Activated naive CD8-positive, alpha-beta T cell treated with anti-CD3 and anti-CD28 coated beads for 36 hours (primary cell): ENCODE measurements at regions not wholly inside any gene's neighbourhood (a gene's known extent, or its start where the extent isn't known, plus 50 kb on each side); places are given as distances from the start of the nearest gene placed in this dataset.
"Not testable (repeated sequence)": the region's sequence is repeated elsewhere in the genome, so short reads cannot be mapped to it uniquely, and the experiment has no call there.

ENCODE experiments used
- DNase-seq: peaks from one replicate; pipeline ENCODE4 v3.0.0; 2021
- H3K27ac Mint-ChIP-seq: one replicate; pipeline ENCODE4 v1.8.0; 2022; ENCODE audit warnings: mild to moderate bottlenecking, moderate library complexity, mixed read lengths
- H3K27me3 Mint-ChIP-seq: one replicate; pipeline ENCODE4 v1.8.0; 2022; ENCODE audit warnings: mild to moderate bottlenecking, mixed read lengths
- H3K36me3 Mint-ChIP-seq: one replicate; pipeline ENCODE4 v1.8.0; 2021; ENCODE audit warnings: mild to moderate bottlenecking, mixed read lengths
- H3K4me1 Mint-ChIP-seq: one replicate; pipeline ENCODE4 v1.8.0; 2021; ENCODE audit warnings: mixed read lengths
- H3K4me3 Mint-ChIP-seq: one replicate; pipeline ENCODE4 v1.8.0; 2022; ENCODE audit warnings: mild to moderate bottlenecking, moderate library complexity, mixed read lengths
- H3K9me3 Mint-ChIP-seq: one replicate; pipeline ENCODE4 v1.8.0; 2022; ENCODE audit warnings: mixed read lengths

- no peak overlapping the region for H3K27ac Mint-ChIP-seq
Measured at GRCh38 chr14:29391231-29391630, 536.4 kb downstream of the PRKD1 start.

DNA sequence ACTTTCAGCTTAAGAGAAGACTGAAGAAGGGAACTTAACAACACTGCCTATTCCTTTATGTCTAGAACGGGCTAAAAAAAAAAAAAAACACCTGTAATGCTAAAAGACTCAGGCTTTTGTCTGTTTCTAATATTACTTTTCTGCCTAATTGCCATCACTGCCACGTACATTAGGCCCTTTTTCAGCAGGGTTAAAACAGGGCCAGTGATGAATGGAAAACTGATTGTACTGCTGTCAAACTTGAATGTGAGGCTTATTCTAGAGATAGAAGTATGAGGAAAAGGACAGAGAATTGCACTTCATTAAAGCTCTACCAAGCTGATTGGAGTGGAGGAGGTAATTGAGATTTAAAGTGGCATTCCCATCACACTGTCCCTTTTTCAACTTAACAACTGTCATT, 535.8 kb downstream of the PRKD1 start:
- H3K36me3 Mint-ChIP-seq: no peaks in the 10 kb centered on the region
- DNase-seq: no peak
- H3K27ac Mint-ChIP-seq: no peak overlapping the region
- H3K4me1 Mint-ChIP-seq: no peaks in the 10 kb centered on the region
- no peak overlapping the region for H3K4me3 Mint-ChIP-seq
- no peaks in the 10 kb centered on the region for H3K27me3 Mint-ChIP-seq
- peaks cover 1% of the 10 kb centered on the region for H3K9me3 Mint-ChIP-seq

More at GRCh38 chr14:29391231-29391630, 536.4 kb downstream of the PRKD1 start:
- Mint-ChIP-seq H3K27me3 (no peaks in the 10 kb centered on the region), H3K4me1 (no peaks in the 10 kb centered on the region), H3K36me3 (no peaks in the 10 kb centered on the region), H3K9me3 (peaks cover 1% of the 10 kb centered on the region), H3K4me3 (no peak overlapping the region)
- DNase-seq: no peak

DNA sequence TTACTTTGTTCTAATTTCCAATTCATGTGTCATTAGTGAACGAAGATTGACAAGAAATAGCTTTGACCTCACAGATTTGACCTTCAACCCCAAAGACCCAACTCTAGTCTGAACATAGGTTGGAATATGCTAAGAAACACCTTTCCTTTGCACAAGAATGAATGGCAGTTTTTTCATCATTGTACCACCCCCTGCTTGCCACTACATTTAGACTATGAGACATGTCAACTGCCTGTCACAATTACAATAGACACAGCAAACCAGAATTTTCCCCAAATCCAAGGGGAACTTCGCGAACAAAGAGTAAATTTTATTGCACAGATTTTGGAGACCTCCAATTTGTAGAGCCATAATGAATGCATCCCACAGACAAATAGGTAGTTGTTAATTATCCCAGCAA, 535.4 kb downstream of the PRKD1 start:
- no peaks in the 10 kb centered on the region for H3K27me3 Mint-ChIP-seq
- peaks cover 1% of the 10 kb centered on the region for H3K9me3 Mint-ChIP-seq
- no peaks in the 10 kb centered on the region for H3K36me3 Mint-ChIP-seq
- no peak for DNase-seq
- no peak overlapping the region for H3K4me3 Mint-ChIP-seq
- no peak overlapping the region for H3K27ac Mint-ChIP-seq
- no peaks in the 10 kb centered on the region for H3K4me1 Mint-ChIP-seq

DNA sequence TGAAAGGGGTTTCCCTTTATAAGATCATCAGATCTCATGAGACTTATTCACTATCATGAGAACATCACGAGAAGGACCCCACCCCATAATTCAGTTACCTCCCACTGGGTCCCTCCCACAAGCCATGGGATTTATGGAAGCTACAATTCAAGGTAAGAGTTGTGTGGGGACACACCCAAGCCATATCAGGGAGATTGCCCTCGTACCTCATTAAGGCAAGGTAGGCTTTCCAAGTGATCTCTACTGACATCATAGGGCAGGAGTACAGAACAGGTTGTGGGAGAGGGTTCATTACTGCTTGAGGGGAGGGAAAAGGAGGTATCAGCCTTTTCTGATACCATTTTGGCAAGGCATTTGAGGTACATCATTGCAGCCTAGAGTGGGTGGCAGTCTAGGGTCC, 524.6 kb downstream of the PRKD1 start:
- DNase-seq: no peak

DNA sequence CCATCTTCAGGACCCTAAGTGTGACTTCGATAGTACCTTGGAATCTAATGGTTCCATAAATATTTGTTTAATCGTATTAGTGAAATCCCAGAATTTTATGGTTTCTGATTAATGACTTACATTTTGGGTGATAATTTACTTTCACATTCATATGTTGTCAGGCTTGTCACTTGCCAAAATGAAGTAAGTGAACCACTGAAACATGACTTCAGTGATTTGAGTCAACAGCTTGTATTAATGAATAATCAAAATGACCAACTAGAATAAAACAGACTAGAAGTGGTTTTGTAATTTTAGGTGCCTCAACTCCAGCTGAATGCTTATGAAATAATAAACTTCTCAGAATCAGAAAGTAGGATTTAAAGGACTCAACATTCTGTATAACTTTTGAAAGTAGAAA, 517.1 kb downstream of the PRKD1 start:
- H3K27ac Mint-ChIP-seq: no peak overlapping the region
- H3K27me3 Mint-ChIP-seq: no peaks in the 10 kb centered on the region
- no peak for DNase-seq
- H3K36me3 Mint-ChIP-seq: no peaks in the 10 kb centered on the region
- H3K9me3 Mint-ChIP-seq: peaks cover 17% of the 10 kb centered on the region
- no peak overlapping the region for H3K4me3 Mint-ChIP-seq
- no peaks in the 10 kb centered on the region for H3K4me1 Mint-ChIP-seq

More for the DNA sequence above, 524.6 kb downstream of the PRKD1 start:
- no peak overlapping the region for H3K4me3 Mint-ChIP-seq
- no peaks in the 10 kb centered on the region for H3K27me3 Mint-ChIP-seq
- H3K4me1 Mint-ChIP-seq: no peaks in the 10 kb centered on the region
- H3K27ac Mint-ChIP-seq: no peak overlapping the region
- H3K36me3 Mint-ChIP-seq: no peaks in the 10 kb centered on the region
- peaks cover 11% of the 10 kb centered on the region for H3K9me3 Mint-ChIP-seq

- H3K9me3 Mint-ChIP-seq, H3K36me3 Mint-ChIP-seq, H3K27ac Mint-ChIP-seq, H3K4me3 Mint-ChIP-seq, DNase-seq, H3K4me1 Mint-ChIP-seq, H3K27me3 Mint-ChIP-seq: not testable (repeated sequence)
Measured at GRCh38 chr14:29414931-29415330, 512.7 kb downstream of the PRKD1 start.

DNA sequence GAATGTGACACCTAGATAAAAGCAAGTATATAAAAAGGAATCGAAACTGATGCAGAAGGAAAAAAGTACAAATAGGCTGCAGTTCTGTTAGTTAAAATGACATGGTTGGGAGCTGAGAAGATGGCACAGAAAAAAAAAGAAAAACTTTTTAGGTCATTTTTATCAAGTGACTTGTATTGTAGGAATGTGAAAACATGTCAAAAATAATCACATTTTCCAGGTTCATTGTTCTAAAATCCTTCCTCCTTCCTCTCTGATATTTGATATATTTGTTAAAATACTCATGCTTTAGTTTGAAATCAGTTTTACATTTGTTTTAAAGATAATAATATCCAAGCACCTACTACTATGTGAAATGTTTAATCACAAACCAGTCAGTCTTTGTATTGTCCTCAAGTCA, 507.9 kb downstream of the PRKD1 start:
- no peak overlapping the region for H3K4me3 Mint-ChIP-seq
- H3K27ac Mint-ChIP-seq: no peak overlapping the region
- H3K4me1 Mint-ChIP-seq: no peaks in the 10 kb centered on the region
- no peaks in the 10 kb centered on the region for H3K27me3 Mint-ChIP-seq
- H3K9me3 Mint-ChIP-seq: peaks cover 2% of the 10 kb centered on the region
- H3K36me3 Mint-ChIP-seq: no peaks in the 10 kb centered on the region
- DNase-seq: no peak

GRCh38 chr14:29421156-29421728, 506.4 kb downstream of the PRKD1 start:
- Mint-ChIP-seq H3K36me3 (no peaks in the 10 kb centered on the region), H3K9me3 (peaks cover 4% of the 10 kb centered on the region), H3K27ac (no peak overlapping the region), H3K27me3 (no peaks in the 10 kb centered on the region), H3K4me3 (no peak overlapping the region), H3K4me1 (no peaks in the 10 kb centered on the region)
- no peak for DNase-seq

- Mint-ChIP-seq H3K9me3 (peaks cover 6% of the 10 kb centered on the region), H3K27ac (no peak overlapping the region), H3K4me1 (no peaks in the 10 kb centered on the region), H3K4me3 (no peak overlapping the region), H3K36me3 (no peaks in the 10 kb centered on the region), H3K27me3 (no peaks in the 10 kb centered on the region)
- no peak for DNase-seq
Measured at GRCh38 chr14:29425705-29426482, 501.8 kb downstream of the PRKD1 start.

DNA sequence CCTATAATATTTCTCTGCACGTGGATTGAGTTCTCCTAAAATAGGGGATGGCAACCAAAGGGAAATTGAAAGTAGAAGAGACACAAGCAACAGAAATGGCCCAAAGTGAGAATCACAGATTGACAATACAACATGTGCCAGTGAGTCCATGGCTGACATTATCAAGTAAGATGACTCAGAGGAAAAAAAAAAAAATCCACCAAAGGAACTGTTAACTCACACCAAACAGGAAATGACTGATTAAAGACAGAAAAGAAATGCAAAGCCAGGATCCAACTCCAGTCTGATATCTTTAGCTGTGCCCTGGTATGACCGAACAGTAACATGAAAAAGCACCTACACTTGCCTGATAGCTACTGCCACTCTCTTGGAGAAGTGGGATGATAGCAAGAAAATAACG, 485.0 kb downstream of the PRKD1 start:
- DNase-seq: no peak
- Mint-ChIP-seq H3K27ac (no peak overlapping the region), H3K4me3 (no peak overlapping the region), H3K4me1 (no peaks in the 10 kb centered on the region), H3K9me3 (peaks cover 3% of the 10 kb centered on the region), H3K27me3 (no peaks in the 10 kb centered on the region), H3K36me3 (no peaks in the 10 kb centered on the region)

GRCh38 chr14:29444216-29444615, 483.4 kb downstream of the PRKD1 start:
- Mint-ChIP-seq H3K27me3 (no peaks in the 10 kb centered on the region), H3K36me3 (no peaks in the 10 kb centered on the region), H3K4me3 (no peak overlapping the region), H3K27ac (no peak overlapping the region), H3K9me3 (peaks cover 2% of the 10 kb centered on the region), H3K4me1 (no peaks in the 10 kb centered on the region)
- no peak for DNase-seq

DNA sequence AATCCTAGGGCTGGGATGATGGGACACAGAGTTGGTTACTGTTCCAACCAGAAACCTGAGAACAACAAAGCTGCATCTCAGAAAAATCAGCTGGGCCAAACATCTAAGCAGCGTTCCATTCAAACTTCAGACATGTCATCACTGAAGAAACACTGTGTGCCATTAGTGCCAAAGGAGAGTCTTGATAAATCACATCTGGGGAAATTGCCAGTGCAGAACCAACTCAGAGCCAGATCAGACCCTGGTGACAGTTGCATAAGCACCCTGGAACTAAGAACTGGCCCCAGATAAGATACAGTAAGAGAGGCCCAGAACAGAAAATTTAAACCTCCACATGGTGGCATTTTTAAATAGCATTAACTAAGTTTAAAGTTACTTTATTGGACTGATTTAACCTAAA, 482.8 kb downstream of the PRKD1 start:
- Mint-ChIP-seq H3K9me3 (peaks cover 2% of the 10 kb centered on the region), H3K27ac (no peak overlapping the region), H3K27me3 (no peaks in the 10 kb centered on the region), H3K4me3 (no peak overlapping the region), H3K4me1 (no peaks in the 10 kb centered on the region), H3K36me3 (no peaks in the 10 kb centered on the region)
- no peak for DNase-seq

DNA sequence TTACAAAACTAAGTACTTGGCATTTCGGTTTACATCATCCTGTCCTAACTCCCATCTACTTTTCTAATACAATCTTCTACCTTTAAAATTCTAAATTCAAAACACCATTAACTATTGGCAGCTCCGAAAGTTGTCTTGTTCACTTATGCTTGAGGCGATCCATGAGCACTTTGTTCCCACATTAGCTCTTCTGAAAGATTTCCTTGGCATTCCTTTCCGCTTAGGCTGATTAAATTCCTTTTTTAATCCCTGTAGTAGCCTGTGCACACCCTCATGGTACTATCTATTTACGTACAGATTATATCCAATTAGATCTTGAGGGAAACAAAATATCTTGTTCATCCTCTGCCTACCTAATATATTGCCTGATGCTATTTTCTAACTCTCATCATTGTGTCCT, 480.7 kb downstream of the PRKD1 start:
- Mint-ChIP-seq H3K9me3 (peaks cover 2% of the 10 kb centered on the region), H3K4me3 (no peak overlapping the region), H3K4me1 (no peaks in the 10 kb centered on the region), H3K27ac (no peak overlapping the region), H3K36me3 (no peaks in the 10 kb centered on the region), H3K27me3 (no peaks in the 10 kb centered on the region)
- no peak for DNase-seq

GRCh38 chr14:29451941-29452340, 475.7 kb downstream of the PRKD1 start:
- peaks cover 4% of the 10 kb centered on the region for H3K9me3 Mint-ChIP-seq
- no peaks in the 10 kb centered on the region for H3K27me3 Mint-ChIP-seq
- H3K4me3 Mint-ChIP-seq: no peak overlapping the region
- H3K27ac Mint-ChIP-seq: no peak overlapping the region
- no peaks in the 10 kb centered on the region for H3K36me3 Mint-ChIP-seq
- DNase-seq: no peak
- H3K4me1 Mint-ChIP-seq: no peaks in the 10 kb centered on the region

- Mint-ChIP-seq H3K4me3 (no peak overlapping the region), H3K27me3 (no peaks in the 10 kb centered on the region), H3K27ac (no peak overlapping the region), H3K4me1 (no peaks in the 10 kb centered on the region), H3K9me3 (peaks cover 4% of the 10 kb centered on the region), H3K36me3 (no peaks in the 10 kb centered on the region)
- no peak for DNase-seq
Measured at GRCh38 chr14:29453045-29453444, 474.6 kb downstream of the PRKD1 start.

GRCh38 chr14:29454026-29454693, 473.5 kb downstream of the PRKD1 start:
- no peak overlapping the region for H3K27ac Mint-ChIP-seq
- no peaks in the 10 kb centered on the region for H3K4me1 Mint-ChIP-seq
- no peak overlapping the region for H3K4me3 Mint-ChIP-seq
- no peaks in the 10 kb centered on the region for H3K36me3 Mint-ChIP-seq
- no peaks in the 10 kb centered on the region for H3K27me3 Mint-ChIP-seq
- DNase-seq: no peak
- peaks cover 3% of the 10 kb centered on the region for H3K9me3 Mint-ChIP-seq
